HepG2 (cell line): ENCODE measurements at regions not wholly inside any gene's neighbourhood (a gene's known extent, or its start where the extent isn't known, plus 50 kb on each side); places are given as distances from the start of the nearest gene placed in this dataset.

Experiments used
- ATAC-seq: fragments of 200-7000 bp; cut with Tn5 transposase; 3 replicates; pipeline ENCODE4 v1.9.1; 2020; ENCODE audit warnings: mild to moderate bottlenecking, moderate library complexity
- BruUV-seq: library from RNA; stranded (reverse); fragments of 400-500 nt; replicated peaks from 2 replicates; lab custom pipeline; 2021; lab: Mats Ljungman, UMichigan
- CTCF ChIA-PET: fragments of 300-600 bp; formaldehyde crosslinking; extraction: SDS; loops from one replicate; lab custom pipeline; 2021; ENCODE audit warnings: low total read pairs, inconsistent platforms, low intra/inter-chr PET ratio; lab: Yijun Ruan, JAX
- POLR2A ChIA-PET: fragments of 350-600 bp; sonication (Branson Sonifier 250); formaldehyde crosslinking; loops from one replicate; lab custom pipeline; 2020; ENCODE audit warnings: antibody characterized with exemption, inconsistent platforms; lab: Yijun Ruan, JAX
- DNase-seq: peaks from one replicate; pipeline ENCODE4 v3.0.0-alpha.2; 2015; ENCODE audit warnings: low spot score
- FAIRE-seq: peaks from 3 replicates; lab custom pipeline; 2011; peaks lifted over from hg19 to GRCh38; lab: Jason Lieb, UNC
- H2AFZ ChIP-seq: one replicate; pipeline ENCODE4 v1.6.1; 2011; ENCODE audit warnings: low read length, inconsistent platforms
- H3K27ac ChIP-seq: fragments of 300-600 bp; 3 replicates; pipeline ENCODE4 v1.8.0; 2011; ENCODE audit warnings: mixed run types, mild to moderate bottlenecking, mixed read lengths, low read length, inconsistent platforms; ENCODE audit not compliant: insufficient read depth; ENCODE audit errors: extremely low read length
- H3K27me3 ChIP-seq, 2 experiments: fragments of 200-600 bp in 1 of 2; 2 replicates in 1 of 2; 3 replicates in 1 of 2; pipeline versions ENCODE4 v1.6.0 to v1.8.0; 2011; ENCODE audit warnings: low read length in 2 of 2, mild to moderate bottlenecking in 2 of 2, moderate library complexity in 2 of 2, inconsistent platforms in 1 of 2; ENCODE audit not compliant: insufficient read depth in 2 of 2, control insufficient read depth in 1 of 2
- H3K36me3 ChIP-seq, 2 experiments: fragments of 200-600 bp in 1 of 2; replicated peaks in 1 of 2; 2 replicates in 1 of 2; 3 replicates in 1 of 2; pipeline versions ENCODE4 v1.5.1 to v1.8.0; 2011; ENCODE audit warnings: low read length in 2 of 2, inconsistent platforms in 1 of 2; ENCODE audit not compliant: insufficient read depth in 2 of 2, control insufficient read depth in 1 of 2
- H3K4me1 ChIP-seq: 2 replicates; pipeline ENCODE4 v1.5.1; 2012; ENCODE audit warnings: low read length, inconsistent platforms; ENCODE audit not compliant: insufficient read depth
- H3K4me2 ChIP-seq: 2 replicates; pipeline ENCODE4 v1.6.0; 2011; ENCODE audit warnings: low read depth, low read length, inconsistent platforms
- H3K4me3 ChIP-seq, 3 experiments: fragments of 200-600 bp in 1 of 3; sonication (generic), shearing (Covaris generic) in 1 of 3; replicated peaks in 1 of 3; 2 replicates each; pipeline ENCODE4 v1.5.1; 2011 to 2016; ENCODE audit warnings: low read length in 3 of 3, inconsistent platforms in 2 of 3, low read depth in 2 of 3, mild to moderate bottlenecking in 2 of 3, control low read depth in 1 of 3, mixed read lengths in 1 of 3; ENCODE audit not compliant: insufficient read depth in 1 of 3
- H3K79me2 ChIP-seq: one replicate; pipeline ENCODE4 v1.6.1; 2011; ENCODE audit warnings: low read length, inconsistent platforms; ENCODE audit not compliant: insufficient read depth
- H3K9ac ChIP-seq: 2 replicates; pipeline ENCODE4 v1.6.0; 2011; ENCODE audit warnings: mild to moderate bottlenecking, low read depth, low read length, inconsistent platforms; ENCODE audit not compliant: insufficient read depth
- H3K9me3 ChIP-seq: 2 replicates; pipeline ENCODE4 v1.5.1; 2012; ENCODE audit warnings: mild to moderate bottlenecking, low read length
- H4K20me1 ChIP-seq: 2 replicates; pipeline ENCODE4 v1.6.0; 2011; ENCODE audit warnings: inconsistent platforms, mild to moderate bottlenecking, low read length, moderate library complexity; ENCODE audit not compliant: insufficient read depth
- ATF7-NPFF ChIP-seq: sonication (generic); formaldehyde crosslinking; IDR thresholded peaks from 2 replicates; pipeline ENCODE4 v1.8.1; 2023; ENCODE audit warnings: mild to moderate bottlenecking, low read depth, missing genetic modification reagents, moderate library complexity
- HES4 ChIP-seq: sonication (generic); formaldehyde crosslinking; IDR thresholded peaks from 2 replicates; pipeline ENCODE4 v1.9.0; 2021; ENCODE audit warnings: mild to moderate bottlenecking, missing genetic modification reagents, borderline replicate concordance
- HOXA9 ChIP-seq: sonication (generic); formaldehyde crosslinking; IDR thresholded peaks from 2 replicates; pipeline ENCODE4 v1.8.1; 2022; ENCODE audit warnings: missing genetic modification reagents, mild to moderate bottlenecking, moderate library complexity, borderline replicate concordance
- ZFYVE20 ChIP-seq: sonication (generic); formaldehyde crosslinking; IDR thresholded peaks from 2 replicates; pipeline ENCODE4 v1.8.0; 2023; ENCODE audit warnings: low read depth, mild to moderate bottlenecking, moderate library complexity, missing genetic modification reagents, borderline replicate concordance
- ZNF333 ChIP-seq: sonication (generic); formaldehyde crosslinking; IDR thresholded peaks from 2 replicates; pipeline ENCODE4 v1.4.0; 2020; ENCODE audit warnings: mild to moderate bottlenecking, missing genetic modification reagents, borderline replicate concordance
- ZNF614 ChIP-seq: IDR thresholded peaks from 2 replicates; pipeline ENCODE4 v1.6.1; 2018; ENCODE audit warnings: missing biosample characterization, missing genetic modification reagents, inconsistent platforms, borderline replicate concordance
- ZNF629 ChIP-seq: sonication (generic); formaldehyde crosslinking; conservative IDR thresholded peaks from 2 replicates; pipeline ENCODE4 v1.5.0; 2020; ENCODE audit warnings: missing genetic modification reagents
- WGBS: methylation state at CpG from one replicate; pipeline ENCODE4 v1.1.6; 2017; ENCODE audit warnings: low lambda C conversion rate; 5-methylcytosine and 5-hydroxymethylcytosine counted together
- in situ Hi-C: cut with HindIII; loops from 2 replicates; pipeline ENCODE4 v1.10.0; 2017; ENCODE audit warnings: low pct_unique_long_range_greater_than_20kb; ENCODE audit not compliant: extremely low pct_ligation_motif_present
- intact Hi-C: fragments of 100-400 bp; cut with micrococcal nuclease; formaldehyde crosslinking; loops from one replicate; pipeline ENCODE4 v1.10.0; 2022; ENCODE audit not compliant: unreplicated experiment
- TF ChIP-seq, protein P1 (sequence below): IDR thresholded peaks from 2 replicates; pipeline ENCODE4 v1.6.1; 2012; ENCODE audit warnings: low read length, improper control_type of control experiment
- TF ChIP-seq, protein P2 (sequence below): sonication (generic); formaldehyde crosslinking; IDR thresholded peaks from 2 replicates; pipeline ENCODE4 v1.5.1; 2020; ENCODE audit warnings: mild to moderate bottlenecking, missing genetic modification reagents, borderline replicate concordance

GRCh38 chr13:91241221-91241933, 106.1 kb upstream of the MIR17HG start:
- no peak for FAIRE-seq
- Histone ChIP-seq H3K4me2 (no peak overlapping the region), H3K4me3 (no peak overlapping the region), H2AFZ (no peak overlapping the region), H3K9me3 (no peaks in the 10 kb centered on the region), H3K36me3 (no peaks in the 10 kb centered on the region), H4K20me1 (no peaks in the 10 kb centered on the region), H3K79me2 (no peaks in the 10 kb centered on the region), H3K9ac (no peak overlapping the region), H3K4me1 (no peaks in the 10 kb centered on the region), H3K27me3 (no peaks in the 10 kb centered on the region), H3K27ac (no peak overlapping the region)
- CTCF ChIA-PET, result no interaction called here
- POLR2A ChIA-PET, result no interaction called here
- intact Hi-C loops, result no loop called here
- WGBS, result 0% methylated on average over 2 of the region's 2 CpGs
- TF ChIP-seq HOXA9 (CRISPR knock-in tag) (no peak), ZNF614 (CRISPR knock-in tag) (no peak), ZNF333 (CRISPR knock-in tag) (no peak), ZNF629 (CRISPR knock-in tag) (no peak), ZFYVE20 (CRISPR knock-in tag) (no peak), ATF7-NPFF (CRISPR knock-in tag) (no peak), HES4 (CRISPR knock-in tag) (no peak)
- TF ChIP-seq, protein P1, sequence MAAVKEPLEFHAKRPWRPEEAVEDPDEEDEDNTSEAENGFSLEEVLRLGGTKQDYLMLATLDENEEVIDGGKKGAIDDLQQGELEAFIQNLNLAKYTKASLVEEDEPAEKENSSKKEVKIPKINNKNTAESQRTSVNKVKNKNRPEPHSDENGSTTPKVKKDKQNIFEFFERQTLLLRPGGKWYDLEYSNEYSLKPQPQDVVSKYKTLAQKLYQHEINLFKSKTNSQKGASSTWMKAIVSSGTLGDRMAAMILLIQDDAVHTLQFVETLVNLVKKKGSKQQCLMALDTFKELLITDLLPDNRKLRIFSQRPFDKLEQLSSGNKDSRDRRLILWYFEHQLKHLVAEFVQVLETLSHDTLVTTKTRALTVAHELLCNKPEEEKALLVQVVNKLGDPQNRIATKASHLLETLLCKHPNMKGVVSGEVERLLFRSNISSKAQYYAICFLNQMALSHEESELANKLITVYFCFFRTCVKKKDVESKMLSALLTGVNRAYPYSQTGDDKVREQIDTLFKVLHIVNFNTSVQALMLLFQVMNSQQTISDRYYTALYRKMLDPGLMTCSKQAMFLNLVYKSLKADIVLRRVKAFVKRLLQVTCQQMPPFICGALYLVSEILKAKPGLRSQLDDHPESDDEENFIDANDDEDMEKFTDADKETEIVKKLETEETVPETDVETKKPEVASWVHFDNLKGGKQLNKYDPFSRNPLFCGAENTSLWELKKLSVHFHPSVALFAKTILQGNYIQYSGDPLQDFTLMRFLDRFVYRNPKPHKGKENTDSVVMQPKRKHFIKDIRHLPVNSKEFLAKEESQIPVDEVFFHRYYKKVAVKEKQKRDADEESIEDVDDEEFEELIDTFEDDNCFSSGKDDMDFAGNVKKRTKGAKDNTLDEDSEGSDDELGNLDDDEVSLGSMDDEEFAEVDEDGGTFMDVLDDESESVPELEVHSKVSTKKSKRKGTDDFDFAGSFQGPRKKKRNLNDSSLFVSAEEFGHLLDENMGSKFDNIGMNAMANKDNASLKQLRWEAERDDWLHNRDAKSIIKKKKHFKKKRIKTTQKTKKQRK, result no peak
- TF ChIP-seq, protein P2, sequence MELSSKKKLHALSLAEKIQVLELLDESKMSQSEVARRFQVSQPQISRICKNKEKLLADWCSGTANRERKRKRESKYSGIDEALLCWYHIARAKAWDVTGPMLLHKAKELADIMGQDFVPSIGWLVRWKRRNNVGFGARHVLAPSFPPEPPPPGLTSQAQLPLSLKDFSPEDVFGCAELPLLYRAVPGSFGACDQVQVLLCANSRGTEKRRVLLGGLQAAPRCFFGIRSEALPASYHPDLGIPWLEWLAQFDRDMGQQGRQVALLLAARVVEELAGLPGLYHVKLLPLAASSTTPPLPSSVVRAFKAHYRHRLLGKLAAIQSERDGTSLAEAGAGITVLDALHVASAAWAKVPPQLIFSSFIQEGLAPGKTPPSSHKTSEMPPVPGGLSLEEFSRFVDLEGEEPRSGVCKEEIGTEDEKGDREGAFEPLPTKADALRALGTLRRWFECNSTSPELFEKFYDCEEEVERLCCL (CRISPR knock-in tag), result no peak
- ATAC-seq, result no peak
- in situ Hi-C loops, result loop anchor here (10.0 kb wide), 1 partner anchor 107 kb away; no protein-coding TSS in a partner anchor
- no TSS peak for BruUV-seq
- no peak for DNase-seq
